Kasumi-1 (cell line): ENCODE measurements at regions not wholly inside any gene's neighbourhood (a gene's known extent, or its start where the extent isn't known, plus 50 kb on each side); places are given as distances from the start of the nearest gene placed in this dataset.

Experiments
- DNase-seq, 2 experiments: peaks; one replicate each; lab custom pipeline; 2025; lab: John Stamatoyannopoulos, UW

DNA sequence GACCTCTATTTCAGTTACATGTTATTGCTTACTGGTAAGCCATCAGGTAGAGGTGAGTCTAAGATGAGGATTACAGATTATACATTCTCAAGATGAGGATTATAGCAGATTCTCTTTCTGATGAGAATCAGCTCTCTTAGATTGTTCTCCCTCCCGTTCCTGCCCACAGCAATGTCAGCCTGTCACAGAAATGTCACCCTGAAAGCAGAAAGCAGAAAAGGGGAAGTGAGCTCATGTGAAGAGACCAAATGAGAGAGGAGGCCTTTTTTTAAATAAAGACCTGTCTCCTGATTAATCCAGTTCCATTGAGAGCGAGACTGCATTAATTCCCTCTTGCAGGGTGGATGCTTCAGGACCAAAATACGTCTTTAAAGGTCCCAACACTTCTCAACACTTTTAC is 445.6 kb downstream of the KCTD12 start:
- DNase-seq = peak; percentile 83 to 91

DNA sequence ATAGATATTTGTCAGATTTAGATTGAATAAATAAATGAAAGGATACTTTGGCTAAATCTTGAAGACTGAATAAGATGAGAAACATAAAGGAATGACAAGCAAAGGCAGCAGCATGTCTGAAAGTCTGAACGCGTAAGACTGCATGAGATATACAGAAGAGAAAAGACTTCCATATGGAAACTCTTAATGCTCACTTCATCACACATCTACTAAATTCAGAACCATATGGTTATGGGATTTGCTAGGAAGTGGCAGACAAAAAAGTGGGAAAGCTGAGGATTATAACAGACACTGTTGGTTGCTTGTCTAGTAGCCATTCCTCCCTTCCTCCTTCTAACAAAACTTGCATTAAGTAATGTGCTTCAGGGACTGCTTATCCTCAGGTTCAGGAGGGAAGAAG is 446.7 kb downstream of the KCTD12 start:
- DNase-seq = no peak

DNA sequence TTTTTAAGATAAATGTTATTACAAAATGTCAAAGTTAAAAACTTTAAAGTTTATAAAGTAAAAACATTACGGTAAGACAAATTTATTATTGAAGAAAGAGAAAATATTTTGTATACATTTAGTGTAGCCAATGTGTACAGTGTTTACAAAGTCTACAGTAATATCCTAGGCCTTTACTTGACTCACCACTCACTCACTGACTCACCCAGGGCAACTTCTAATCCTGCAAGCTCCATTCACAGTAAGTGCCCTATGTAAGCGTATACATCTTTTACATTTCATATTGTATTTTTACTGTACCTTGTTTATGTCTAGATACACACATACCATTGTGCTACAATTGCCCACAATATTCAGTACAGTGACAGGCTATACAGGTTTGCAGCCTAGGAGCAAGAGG is 448.2 kb downstream of the KCTD12 start:
- no peak for DNase-seq

DNA sequence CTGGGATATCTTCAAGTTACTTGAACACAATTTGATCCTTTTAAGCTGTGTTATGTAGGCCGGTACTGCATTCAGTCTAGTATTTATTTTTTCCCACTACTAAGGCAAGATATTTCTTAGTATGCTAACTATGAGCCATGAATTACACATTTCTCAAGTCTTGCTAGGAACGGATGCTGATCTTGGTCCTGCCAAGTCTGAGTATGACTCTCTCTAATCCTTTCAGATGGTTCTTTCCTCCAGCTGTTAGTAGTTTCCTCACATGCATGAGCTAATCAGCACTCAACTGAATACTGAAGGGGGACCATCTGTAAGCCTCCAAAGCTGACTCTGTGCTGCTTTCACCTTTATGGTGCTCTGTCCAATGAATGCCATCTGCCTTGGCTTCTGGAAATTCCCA is 460.3 kb downstream of the KCTD12 start:
- no peak for DNase-seq

DNA sequence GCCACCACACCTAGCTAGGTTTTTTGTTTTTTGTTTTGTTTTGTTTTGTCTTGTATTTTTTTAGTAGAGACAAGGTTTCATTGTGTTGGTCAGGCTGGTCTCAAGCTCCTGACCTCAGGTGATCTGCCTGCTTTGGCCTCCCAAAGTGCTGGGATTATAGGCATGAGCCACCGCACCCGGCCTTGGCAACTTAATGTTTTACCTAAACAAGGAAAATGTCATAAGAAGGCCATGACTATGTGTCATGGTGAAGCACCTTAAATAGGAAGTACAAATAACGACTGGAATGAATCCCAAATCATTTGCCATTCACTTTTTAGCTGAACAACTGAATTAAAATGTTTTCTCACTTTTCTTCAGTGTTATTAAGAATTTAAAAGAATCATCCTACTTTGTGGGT is 465.2 kb downstream of the KCTD12 start:
- DNase-seq = no peak

DNA sequence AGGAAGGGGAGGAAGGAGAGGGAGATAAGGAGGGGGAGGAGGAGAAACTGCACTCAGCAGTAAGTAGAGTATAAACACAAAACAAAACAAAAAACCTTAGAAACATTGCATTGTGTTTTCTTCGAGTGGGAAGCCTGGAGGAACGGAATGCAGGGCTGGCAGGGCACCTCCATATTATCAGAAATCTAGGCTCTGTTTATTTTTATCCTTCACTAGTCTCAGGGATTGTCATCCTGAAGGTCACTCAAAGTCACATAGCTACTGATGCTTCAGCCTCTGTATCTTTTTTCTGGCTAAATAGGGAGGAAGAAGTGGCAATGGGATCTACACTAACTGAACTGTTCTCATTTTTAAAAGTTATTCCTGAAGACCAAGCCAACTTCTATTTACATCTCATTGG is 467.8 kb downstream of the KCTD12 start:
- no peak for DNase-seq

DNA sequence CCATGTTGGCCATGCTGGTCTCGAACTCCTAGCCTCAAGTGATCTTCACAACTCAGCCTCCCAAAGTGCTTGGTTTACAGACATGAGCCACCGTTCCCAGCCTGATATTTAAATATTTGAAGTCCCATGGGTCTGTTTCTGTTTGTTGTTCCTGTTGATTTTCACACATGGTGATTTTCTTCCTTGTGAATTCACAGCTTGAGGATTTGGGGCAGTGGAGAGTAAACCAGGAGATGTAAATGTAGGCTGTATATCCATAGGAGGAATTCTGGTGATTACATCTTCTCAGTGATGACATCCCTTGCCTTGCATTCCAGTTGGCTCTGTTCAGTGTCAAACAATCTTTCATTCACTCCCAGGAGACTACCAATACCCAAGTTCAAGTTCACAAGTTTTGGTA is 471.9 kb downstream of the KCTD12 start:
- no peak for DNase-seq

DNA sequence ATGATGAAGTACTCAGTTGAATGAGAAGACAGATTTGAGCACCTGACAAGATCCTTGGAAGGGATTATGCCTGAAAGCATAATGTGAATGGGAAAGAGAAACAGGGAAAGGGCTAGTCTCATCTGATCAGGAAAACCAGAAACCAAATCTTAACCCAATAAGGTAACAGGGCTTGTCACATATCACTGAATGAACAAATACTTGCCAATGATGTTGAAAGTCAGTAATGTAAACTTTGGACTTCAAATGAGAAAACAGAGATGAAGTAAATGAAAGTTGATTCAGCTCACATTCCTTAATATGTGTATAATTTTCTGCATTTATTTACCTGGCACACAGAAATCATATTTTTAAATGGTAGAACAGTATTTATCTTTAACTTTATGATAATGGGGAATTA is 480.0 kb downstream of the KCTD12 start:
- no peak for DNase-seq

DNA sequence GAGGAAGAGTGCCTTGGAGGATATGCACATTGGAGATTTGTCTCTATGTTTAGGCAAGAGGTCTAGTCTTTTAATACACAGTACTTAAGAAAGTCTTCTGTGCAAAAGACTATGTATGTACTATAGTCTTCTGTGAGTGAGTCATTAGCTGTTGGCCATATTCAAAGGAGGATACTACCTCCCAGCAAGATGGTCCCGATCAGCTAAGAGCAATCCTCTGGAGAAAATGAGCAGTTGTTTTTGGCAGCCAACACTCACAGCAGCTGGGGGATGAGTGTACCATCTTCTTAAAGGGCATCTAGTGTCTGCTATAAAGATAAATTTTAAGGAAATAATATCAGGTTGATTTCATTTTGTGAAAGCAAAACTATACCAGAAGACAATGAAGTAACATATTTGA is 487.8 kb downstream of the KCTD12 start:
- no peak for DNase-seq

DNA sequence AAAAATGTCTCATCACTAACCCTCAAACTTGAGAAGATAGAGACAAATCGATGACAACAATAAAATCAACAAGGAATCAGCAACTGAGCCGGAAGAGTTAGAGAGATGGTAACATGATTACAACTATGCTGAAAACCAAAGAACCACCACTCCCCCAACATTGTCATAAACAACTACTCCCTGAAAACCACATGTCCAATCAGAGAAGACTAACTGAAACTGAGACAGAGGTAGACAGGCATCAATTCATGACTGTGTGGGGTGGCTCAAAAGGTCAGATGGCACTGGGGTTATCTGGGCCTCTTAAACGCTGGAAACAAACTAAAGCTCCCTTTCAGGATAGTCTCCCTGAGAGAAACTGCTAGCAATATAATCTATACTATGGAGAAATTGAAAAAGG is 488.8 kb downstream of the KCTD12 start:
- no peak for DNase-seq

DNA sequence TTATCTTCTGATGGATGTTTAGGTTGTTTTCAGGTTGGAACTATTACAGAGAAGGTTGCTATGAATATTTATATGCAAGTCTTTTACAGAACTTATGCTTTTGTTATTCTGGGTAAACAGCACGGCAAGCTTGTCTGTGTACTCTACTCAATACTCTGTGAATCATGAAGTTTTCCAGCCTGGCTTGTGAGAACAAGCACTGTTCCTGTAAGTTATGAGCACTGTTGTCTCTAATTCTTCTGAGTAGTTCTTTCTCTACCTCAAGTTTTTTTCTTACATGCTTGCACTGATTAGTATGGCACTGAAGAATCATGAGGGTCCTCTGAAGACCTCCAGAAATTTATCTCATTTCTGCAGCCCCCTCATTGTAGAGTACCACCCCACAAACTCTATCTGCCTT is 496.9 kb downstream of the KCTD12 start:
- DNase-seq = no peak

DNA sequence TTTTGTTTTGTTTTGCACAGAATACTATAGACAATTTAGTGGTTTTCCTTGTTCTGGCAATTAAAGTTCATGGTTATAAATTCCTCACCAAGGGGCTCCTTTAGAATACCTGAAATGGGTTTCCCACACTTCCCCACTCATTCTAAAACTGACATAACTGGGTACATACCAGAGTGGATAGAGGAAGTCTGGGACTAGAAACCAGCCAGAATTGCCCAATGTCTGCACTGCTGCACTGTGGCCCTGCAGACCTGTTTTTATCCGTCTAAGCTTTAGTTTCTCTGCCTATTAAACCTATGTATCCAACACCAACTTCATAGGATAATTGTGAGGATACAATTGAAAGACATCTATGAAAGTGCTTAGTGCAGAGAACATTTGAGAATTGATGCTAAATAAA is 498.6 kb downstream of the KCTD12 start:
- DNase-seq = peak; percentile 49 to 65

DNA sequence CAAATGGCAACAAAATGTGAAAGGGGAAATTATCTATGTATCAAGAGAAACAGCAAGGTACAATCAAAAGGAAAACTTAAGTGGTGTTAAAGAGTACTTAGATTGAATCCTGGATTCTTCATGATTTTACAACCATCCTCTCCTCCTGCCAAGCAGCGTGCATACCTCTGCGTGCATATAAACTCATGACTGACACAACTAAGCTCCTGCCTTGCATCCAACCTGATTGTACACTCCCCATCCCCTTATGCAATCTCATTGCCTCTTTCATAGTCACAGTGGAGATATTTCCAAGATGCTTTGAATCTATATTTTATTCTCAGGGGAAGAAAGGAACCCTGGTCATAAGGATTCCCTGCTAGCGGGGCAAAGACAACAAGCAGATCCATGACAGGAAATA is 499.9 kb downstream of the KCTD12 start:
- DNase-seq = no peak

DNA sequence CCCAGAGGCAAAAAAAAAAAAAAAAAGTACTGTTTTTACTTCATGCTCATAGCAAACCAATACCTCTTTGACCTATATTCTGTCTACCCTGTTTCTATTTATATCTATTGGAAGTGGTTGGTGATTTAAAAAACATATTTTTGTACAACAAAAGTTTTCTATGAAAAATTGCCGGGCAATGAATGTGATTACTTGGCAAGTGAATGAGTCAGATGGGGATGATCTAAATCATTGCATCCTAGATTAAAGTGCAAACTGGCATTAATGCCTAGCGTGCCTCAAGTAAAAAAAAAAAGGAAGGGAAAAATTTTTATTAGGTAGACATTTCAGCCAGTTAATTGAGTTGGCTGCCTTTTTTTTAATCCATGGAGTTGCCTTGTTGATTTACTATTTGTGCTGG is 500.6 kb downstream of the KCTD12 start:
- no peak for DNase-seq

DNA sequence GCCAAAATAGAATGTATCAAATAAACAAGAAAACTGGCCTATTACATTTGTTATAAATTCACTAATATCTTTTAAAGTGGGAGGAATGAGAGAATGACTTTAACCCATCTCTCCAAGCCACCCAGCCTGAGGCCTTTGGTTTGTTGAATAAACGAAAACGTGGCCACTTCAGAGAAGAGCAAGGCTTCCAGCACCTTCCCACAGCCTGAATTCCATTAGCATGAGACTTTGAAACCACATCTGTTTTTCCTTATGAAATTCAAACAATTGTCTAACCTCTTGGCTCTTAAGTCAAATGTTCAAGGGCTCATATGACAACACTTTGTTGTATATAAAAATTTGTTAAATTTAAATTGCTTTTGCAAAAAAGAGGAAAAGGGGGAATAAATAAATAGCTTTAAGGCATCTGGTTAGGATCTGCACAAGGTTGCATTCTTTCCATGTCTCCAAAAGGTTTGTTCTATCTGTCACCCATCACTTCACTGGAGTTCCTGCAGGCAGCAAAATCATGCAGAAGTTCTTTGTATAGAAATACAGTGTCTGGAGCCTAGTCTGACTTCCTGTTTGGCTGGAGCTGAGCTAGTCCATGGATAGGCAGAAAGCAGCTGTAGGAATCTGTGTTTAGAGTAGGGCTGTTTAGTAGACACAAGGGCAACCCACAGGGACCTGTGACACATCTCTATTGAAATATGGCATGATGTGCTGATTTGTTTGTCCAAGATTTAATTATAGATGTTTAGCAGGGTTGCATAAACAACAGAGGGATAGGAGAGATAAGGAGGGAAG is 502.3 kb downstream of the KCTD12 start:
- DNase-seq = peak; percentile 64 to 66

DNA sequence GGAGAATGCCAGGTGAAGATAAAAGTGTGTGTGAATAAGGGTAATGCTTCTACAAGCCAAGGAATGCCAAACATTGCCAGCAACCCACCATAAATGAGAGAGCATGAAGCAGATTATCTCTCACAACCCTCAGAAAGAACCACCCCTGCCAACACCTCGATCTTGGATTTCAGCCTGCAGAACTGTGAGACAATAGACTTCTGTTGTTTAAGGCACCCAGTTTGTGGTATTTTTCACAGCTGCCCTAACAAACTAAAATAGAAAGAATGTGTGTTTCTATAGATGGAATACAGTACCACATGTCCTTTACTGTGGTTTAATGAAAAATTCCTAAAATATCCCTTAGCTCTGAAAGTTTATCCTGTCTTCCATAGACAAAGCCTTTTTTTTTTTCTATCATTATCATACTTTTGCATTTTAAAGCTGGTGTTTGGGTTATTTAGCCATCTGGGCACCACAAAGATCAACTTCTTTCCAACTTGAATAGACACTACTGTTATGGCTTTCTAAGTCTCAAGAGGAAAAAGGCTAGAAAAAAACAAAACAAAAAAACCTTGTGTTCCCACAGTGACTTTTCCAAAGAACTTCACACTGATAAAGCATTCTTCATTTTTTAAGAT is 505.6 kb downstream of the KCTD12 start:
- DNase-seq = no peak

DNA sequence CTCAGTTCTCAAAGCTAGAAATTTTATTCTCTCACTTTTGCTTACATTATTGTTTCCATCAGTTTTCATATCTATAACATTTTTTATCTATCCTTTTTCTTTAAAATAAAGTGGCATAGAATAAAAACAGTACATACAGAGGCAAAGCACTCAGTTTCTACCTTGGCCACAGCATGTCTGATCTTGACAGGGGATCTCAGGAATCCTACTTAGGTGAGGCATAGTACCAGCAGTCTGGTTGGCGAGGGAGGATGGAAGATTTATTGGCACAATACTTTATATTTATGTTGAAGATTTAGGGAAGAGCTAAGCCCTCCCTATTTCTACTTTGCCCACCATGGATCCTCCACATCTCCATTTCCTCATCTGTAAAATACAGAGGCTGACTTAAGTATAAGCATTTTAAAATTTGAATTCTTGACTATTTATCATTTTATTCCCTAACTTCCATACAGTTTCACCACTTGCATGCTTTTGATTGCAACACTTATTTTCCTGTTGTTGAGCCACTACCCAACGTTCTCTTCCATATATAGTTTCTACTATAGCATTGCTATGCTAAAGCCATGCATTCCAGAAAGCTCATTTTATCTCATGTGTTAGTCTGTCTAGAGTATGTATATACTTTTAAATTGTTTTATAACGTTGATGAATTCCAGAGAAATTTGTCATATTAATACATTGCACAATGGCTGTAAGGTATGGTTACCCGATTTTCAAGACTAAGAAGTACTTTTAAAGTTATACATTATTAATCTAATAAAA is 506.7 kb downstream of the KCTD12 start:
- DNase-seq = no peak

DNA sequence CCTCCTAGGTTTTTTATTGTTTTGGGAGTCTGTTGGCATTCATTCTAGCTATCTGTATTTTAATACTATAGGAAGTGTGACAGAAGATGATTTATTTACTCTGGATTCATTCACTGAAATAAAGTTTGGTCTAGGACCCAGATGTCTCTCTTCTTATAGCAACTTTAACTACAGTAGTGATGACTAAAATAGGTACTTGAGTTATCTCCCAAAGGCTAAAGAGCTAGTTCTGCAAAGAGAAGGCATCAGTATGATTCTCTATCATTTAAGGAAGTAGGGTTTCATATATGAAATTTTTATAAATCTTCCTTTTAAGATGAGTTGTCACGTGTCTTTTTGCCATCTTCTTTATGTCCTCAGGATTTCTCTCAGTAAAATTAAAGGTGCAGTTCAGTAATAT is 507.4 kb downstream of the KCTD12 start:
- DNase-seq = peak; percentile 7 to 31

DNA sequence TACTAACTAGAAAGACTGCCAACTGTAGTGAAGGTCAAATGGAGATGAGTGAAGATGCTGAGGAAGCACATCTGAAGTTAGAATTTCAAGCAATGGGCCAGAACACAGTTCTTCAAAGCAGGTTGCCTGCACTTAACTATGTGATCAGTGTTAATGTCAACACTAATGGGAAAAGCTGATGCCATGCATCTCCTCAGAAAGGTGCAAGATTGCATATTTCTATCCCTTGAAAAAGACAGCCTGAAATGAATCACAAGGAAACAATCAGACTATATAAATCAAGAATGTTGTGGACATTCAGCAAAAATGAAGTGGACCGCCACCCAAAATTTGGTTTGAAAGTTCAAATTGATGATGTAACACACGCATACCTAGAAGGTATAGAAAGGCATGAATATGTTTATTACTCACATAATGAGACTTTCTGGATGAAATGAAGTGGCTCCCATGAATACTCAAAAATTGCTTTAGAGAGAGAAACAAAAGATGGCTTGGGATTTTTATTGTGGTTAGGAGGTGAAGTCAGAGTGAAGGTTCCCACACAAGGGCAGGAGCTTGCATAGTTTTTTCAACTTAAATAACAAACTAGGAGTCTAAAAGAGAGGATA is 522.4 kb downstream of the KCTD12 start:
- DNase-seq = no peak

DNA sequence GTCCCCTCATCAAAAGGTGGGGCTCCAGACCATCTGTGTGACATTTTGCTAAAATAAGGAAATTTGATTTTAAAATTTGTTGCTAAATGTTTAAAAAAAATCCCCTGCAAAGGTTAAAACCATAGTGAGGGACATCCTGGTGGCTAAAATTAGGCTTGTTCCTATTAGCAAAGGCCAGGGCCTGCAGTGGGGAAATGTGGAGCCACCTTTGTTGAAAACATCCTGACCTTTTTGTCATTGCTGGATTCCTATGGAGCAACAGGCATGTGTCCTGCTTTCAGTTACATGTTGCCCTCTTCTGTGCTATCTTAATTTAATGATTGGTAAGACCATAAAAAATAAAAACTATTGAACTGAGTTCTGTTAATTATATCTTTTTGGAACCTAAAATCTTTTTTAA is 524.3 kb downstream of the KCTD12 start:
- DNase-seq = no peak

DNA sequence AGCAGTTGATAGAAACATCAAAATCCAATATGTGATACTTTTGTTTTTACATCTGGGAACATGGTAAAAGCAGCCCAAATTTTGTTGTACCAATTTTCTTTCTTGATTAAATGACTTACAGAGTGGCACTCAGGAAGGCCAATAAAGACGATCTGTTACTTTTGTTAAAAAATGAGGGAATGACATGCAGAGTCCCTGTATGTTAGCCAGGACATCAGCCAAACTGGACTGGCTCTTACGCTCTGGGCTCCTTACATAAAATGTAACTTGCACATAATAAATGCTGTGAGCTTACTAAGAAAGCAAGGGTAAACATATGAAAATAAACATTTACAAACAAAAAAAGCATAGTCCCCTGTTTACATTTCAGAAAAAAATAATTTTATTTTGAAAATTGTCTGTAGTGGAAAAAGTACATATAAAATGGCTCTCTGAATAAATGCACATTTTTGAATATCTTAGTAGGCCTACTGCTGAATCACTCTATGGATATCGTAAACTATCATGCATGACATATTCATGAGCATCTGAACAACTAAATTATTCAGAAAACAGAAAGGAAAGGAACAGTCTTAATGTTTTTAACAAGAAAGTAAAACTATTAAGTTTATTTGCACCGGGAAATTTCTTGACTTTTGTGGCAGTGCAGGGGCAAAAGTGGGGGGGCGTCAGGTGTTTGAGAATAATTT is 534.5 kb downstream of the KCTD12 start:
- DNase-seq = no peak

DNA sequence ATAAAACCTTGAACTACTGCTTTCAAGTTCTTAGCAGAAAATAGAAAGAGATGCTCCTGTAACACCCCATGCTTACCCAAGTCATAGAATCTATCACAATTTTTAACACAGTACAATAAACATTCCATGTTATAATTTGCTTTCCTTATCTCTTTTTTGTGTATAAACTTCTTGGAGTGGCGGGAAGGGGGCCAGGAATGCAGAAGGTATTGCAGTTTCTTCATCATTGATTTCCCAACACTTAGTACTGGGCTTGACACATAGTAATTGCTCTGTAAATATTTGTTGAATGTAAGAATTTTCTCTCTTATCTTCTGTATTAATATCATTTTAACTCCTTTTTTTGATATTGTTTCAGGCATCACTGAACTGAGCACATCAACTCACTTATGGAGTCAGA is 535.8 kb downstream of the KCTD12 start:
- no peak for DNase-seq
